Loucy (cell line): ENCODE measurements at regions not wholly inside any gene's neighbourhood (a gene's known extent, or its start where the extent isn't known, plus 50 kb on each side); places are given as distances from the start of the nearest gene placed in this dataset.

Experiments used
- CTCF ChIP-seq: fragments of 200-600 bp; sonication (generic); conservative IDR thresholded peaks from 2 replicates; pipeline ENCODE4 v1.5.1; 2014; ENCODE audit warnings: mild to moderate bottlenecking, antibody characterized with exemption, low read length
- EZH2phosphoT487 ChIP-seq: fragments of 200-600 bp; IDR thresholded peaks from 2 replicates; pipeline ENCODE4 v1.6.1; 2018; ENCODE audit warnings: antibody characterized with exemption, mild to moderate bottlenecking, moderate library complexity, borderline replicate concordance

- no peak for TF ChIP-seq CTCF
- TF ChIP-seq EZH2phosphoT487 = no peak
These were observed 141.5 kb upstream of the RFLNA start for GRCh38 chr12:124153392-124153791.
